ENCODE measurements at regions not wholly inside any gene's neighbourhood (a gene's known extent, or its start where the extent isn't known, plus 50 kb on each side); places are given as distances from the start of the nearest gene placed in this dataset.

DNA sequence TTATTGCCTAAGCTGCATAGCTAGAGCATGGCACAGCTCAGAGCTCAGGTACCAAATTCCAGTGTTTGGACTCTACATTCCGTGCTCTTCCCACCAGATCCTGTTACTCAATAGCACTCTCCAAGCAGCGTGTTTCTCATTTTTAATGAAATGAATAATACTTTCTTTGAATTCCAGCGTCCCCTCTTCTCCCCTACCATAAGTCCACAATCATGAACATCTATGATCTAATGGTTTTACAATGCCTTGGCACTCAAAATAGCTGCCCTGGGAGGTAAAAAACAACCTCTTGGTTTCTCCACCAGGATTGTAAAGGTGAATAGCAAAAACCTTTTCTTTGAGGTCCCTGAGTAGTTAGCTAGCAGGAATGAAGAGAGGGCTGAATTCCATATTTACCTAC, 480.0 kb upstream of the PKN2 start:
- no peak overlapping the region for H3K27ac ChIP-seq (ENCODE audit: low read depth in 2 of 2, low read length in 2 of 2)
- H3K9ac ChIP-seq (ENCODE audit: low read length in 3 of 3) = no peak overlapping the region
- H3K4me3 ChIP-seq (ENCODE audit: low read length in 3 of 3) = no peak overlapping the region
- H3K27me3 ChIP-seq (ENCODE audit: control insufficient read depth, insufficient read depth, low read length) = no peaks in the 10 kb centered on the region
- FAIRE-seq (no peak), DNase-seq (no peak)
- TF ChIP-seq, protein P1, sequence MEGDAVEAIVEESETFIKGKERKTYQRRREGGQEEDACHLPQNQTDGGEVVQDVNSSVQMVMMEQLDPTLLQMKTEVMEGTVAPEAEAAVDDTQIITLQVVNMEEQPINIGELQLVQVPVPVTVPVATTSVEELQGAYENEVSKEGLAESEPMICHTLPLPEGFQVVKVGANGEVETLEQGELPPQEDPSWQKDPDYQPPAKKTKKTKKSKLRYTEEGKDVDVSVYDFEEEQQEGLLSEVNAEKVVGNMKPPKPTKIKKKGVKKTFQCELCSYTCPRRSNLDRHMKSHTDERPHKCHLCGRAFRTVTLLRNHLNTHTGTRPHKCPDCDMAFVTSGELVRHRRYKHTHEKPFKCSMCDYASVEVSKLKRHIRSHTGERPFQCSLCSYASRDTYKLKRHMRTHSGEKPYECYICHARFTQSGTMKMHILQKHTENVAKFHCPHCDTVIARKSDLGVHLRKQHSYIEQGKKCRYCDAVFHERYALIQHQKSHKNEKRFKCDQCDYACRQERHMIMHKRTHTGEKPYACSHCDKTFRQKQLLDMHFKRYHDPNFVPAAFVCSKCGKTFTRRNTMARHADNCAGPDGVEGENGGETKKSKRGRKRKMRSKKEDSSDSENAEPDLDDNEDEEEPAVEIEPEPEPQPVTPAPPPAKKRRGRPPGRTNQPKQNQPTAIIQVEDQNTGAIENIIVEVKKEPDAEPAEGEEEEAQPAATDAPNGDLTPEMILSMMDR (IDR thresholded peaks at IDR 0.05; ENCODE audit: borderline replicate concordance, extremely low read depth, insufficient read depth) = no peak
- no peaks in the 10 kb centered on the region for H3K36me3 ChIP-seq (ENCODE audit: control insufficient read depth in 2 of 3, insufficient read depth in 3 of 3, low read length in 3 of 3)
- no peaks in the 10 kb centered on the region for H3K4me1 ChIP-seq (ENCODE audit: control insufficient read depth in 2 of 3, insufficient read depth in 2 of 3, low read depth in 1 of 3, low read length in 3 of 3)
- intact Hi-C loops (cut with DNase I) = no loop called here
- H3K9me3 ChIP-seq (ENCODE audit: control insufficient read depth in 2 of 3, insufficient read depth in 1 of 3, low read length in 3 of 3) = no peaks in the 10 kb centered on the region

DNA sequence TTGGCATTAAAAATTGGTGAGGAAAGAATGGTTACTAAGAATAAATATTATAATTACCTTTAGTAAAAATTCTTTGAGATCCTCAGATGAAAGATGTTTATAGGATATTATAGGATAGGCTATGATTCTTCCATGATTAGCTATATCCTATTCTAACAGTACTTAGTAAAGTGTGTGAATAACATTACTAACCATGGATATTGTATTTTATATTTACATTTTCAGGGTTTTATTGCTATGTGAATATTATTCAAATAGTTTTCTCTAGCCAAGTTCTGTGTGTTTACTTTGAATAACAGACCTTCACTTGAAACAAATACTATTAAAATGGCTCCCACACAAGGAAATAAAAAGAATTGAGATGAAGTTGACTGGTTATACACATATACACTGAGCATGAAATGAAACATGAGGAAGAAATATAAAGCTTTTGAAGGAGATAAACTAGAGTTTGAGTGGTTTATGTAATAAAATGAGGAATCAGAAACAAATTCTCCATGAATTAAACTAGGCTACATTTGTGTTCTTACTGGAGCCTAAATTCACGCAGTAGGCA, 479.4 kb upstream of the PKN2 start:
- H3K27me3 ChIP-seq (ENCODE audit: control insufficient read depth, insufficient read depth, low read length) = no peaks in the 10 kb centered on the region
- H3K4me3 ChIP-seq (ENCODE audit: low read length in 3 of 3) = no peak overlapping the region
- TF ChIP-seq, protein P1 (IDR thresholded peaks at IDR 0.05; ENCODE audit: borderline replicate concordance, extremely low read depth, insufficient read depth) = no peak
- FAIRE-seq (no peak), DNase-seq (no peak)
- H3K4me1 ChIP-seq (ENCODE audit: control insufficient read depth in 2 of 3, insufficient read depth in 2 of 3, low read depth in 1 of 3, low read length in 3 of 3) = no peaks in the 10 kb centered on the region
- H3K27ac ChIP-seq (ENCODE audit: low read depth in 2 of 2, low read length in 2 of 2) = no peak overlapping the region
- H3K9me3 ChIP-seq (ENCODE audit: control insufficient read depth in 2 of 3, insufficient read depth in 1 of 3, low read length in 3 of 3) = no peaks in the 10 kb centered on the region
- no peaks in the 10 kb centered on the region for H3K36me3 ChIP-seq (ENCODE audit: control insufficient read depth in 2 of 3, insufficient read depth in 3 of 3, low read length in 3 of 3)
- H3K9ac ChIP-seq (ENCODE audit: low read length in 3 of 3) = no peak overlapping the region
- intact Hi-C loops (cut with DNase I) = no loop called here

DNA sequence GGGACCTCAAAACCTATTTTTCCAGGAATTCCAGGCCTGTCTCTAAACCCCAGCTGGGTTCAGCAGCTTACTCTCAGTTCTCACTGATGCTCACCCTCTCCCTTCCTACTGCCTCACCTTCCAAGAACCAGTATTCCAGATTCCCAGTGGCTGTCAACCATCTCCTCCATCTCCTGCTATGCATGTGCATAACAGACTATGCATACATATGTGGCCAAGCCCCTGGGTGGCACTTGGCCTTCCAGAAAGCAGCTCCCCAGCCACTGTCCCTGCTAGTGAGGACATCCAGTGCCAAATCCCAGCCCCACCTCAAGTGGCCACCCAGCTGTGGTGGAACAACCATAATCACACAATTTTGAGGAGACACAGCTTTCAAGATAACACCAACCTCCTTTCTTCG, 475.7 kb upstream of the PKN2 start:
- Histone ChIP-seq H3K9me3 (ENCODE audit: control insufficient read depth in 2 of 3, insufficient read depth in 1 of 3, low read length in 3 of 3) (no peaks in the 10 kb centered on the region), H3K27me3 (ENCODE audit: control insufficient read depth, insufficient read depth, low read length) (no peaks in the 10 kb centered on the region), H3K4me1 (ENCODE audit: control insufficient read depth in 2 of 3, insufficient read depth in 2 of 3, low read depth in 1 of 3, low read length in 3 of 3) (no peaks in the 10 kb centered on the region), H3K4me3 (ENCODE audit: low read length in 3 of 3) (no peak overlapping the region), H3K36me3 (ENCODE audit: control insufficient read depth in 2 of 3, insufficient read depth in 3 of 3, low read length in 3 of 3) (no peaks in the 10 kb centered on the region), H3K9ac (ENCODE audit: low read length in 3 of 3) (no peak overlapping the region), H3K27ac (ENCODE audit: low read depth in 2 of 2, low read length in 2 of 2) (no peak overlapping the region)
- FAIRE-seq (no peak), DNase-seq (no peak)
- TF ChIP-seq, protein P1 (IDR thresholded peaks at IDR 0.05; ENCODE audit: borderline replicate concordance, extremely low read depth, insufficient read depth) = no peak
- intact Hi-C loops (cut with DNase I) = no loop called here
